PC-9 (cell line): ENCODE measurements at regions not wholly inside any gene's neighbourhood (a gene's known extent, or its start where the extent isn't known, plus 50 kb on each side); places are given as distances from the start of the nearest gene placed in this dataset.

ENCODE experiments used
- BruUV-seq: library from RNA; stranded (reverse); fragments of 400-500 nt; replicated peaks from 2 replicates; lab custom pipeline; 2021; lab: Mats Ljungman, UMichigan
- CTCF ChIA-PET: fragments of 300-600 bp; sonication (Branson Sonifier 250); formaldehyde crosslinking; loops from one replicate; lab custom pipeline; 2022; ENCODE audit warnings: antibody characterized with exemption; lab: Charles Lee
- POLR2A ChIA-PET: fragments of 300-600 bp; sonication (Branson Sonifier 250); formaldehyde crosslinking; loops from one replicate; lab custom pipeline; 2022; ENCODE audit warnings: antibody characterized with exemption; ENCODE audit not compliant: unreplicated experiment; lab: Charles Lee
- DNase-seq, 2 experiments: peaks; one replicate each; pipeline versions ENCODE4 v3.0.0 to v3.0.0-alpha.2; 2015 to 2022; ENCODE audit warnings: mixed read lengths in 1 of 2
- H2AFZ ChIP-seq: fragments of 200-600 bp; sonication (generic); 2 replicates; pipeline ENCODE4 v1.8.1; 2017; ENCODE audit warnings: antibody characterized with exemption
- H3F3A ChIP-seq: fragments of 200-600 bp; sonication (generic); 2 replicates; pipeline ENCODE4 v1.8.1; 2017; ENCODE audit warnings: antibody characterized with exemption, mild to moderate bottlenecking, low read depth; ENCODE audit not compliant: insufficient read depth
- H3K27ac ChIP-seq: fragments of 200-600 bp; sonication (generic); 2 replicates; pipeline ENCODE4 v1.6.1; 2016; ENCODE audit warnings: mixed run types
- H3K27me3 ChIP-seq: fragments of 200-600 bp; sonication (generic); 2 replicates; pipeline ENCODE4 v1.6.1; 2016; ENCODE audit warnings: low read depth, mixed run types; ENCODE audit not compliant: insufficient read depth
- H3K36me3 ChIP-seq: fragments of 200-600 bp; sonication (generic); 2 replicates; pipeline ENCODE4 v1.6.1; 2016; ENCODE audit warnings: low read depth, mixed run types
- H3K4me1 ChIP-seq: fragments of 200-600 bp; sonication (generic); replicated peaks from 2 replicates; pipeline ENCODE4 v1.6.1; 2016; ENCODE audit warnings: mixed run types; ENCODE audit not compliant: insufficient read depth
- H3K4me2 ChIP-seq: fragments of 200-600 bp; sonication (generic); 2 replicates; pipeline ENCODE4 v1.6.1; 2017; ENCODE audit warnings: mixed run types
- H3K4me3 ChIP-seq: fragments of 200-600 bp; sonication (generic); 2 replicates; pipeline ENCODE4 v1.6.1; 2016; ENCODE audit warnings: mixed run types
- H3K79me2 ChIP-seq: fragments of 200-600 bp; sonication (generic); 2 replicates; pipeline ENCODE4 v1.6.1; 2017; ENCODE audit warnings: low read depth, mixed run types
- H3K9me2 ChIP-seq: fragments of 200-600 bp; sonication (generic); 2 replicates; pipeline ENCODE4 v1.8.1; 2017; ENCODE audit warnings: mild to moderate bottlenecking; ENCODE audit not compliant: insufficient read depth
- H3K9me3 ChIP-seq: fragments of 200-600 bp; sonication (generic); 2 replicates; pipeline ENCODE4 v1.8.1; 2016; ENCODE audit warnings: low read depth; ENCODE audit not compliant: insufficient read depth
- H4K20me1 ChIP-seq: fragments of 200-600 bp; sonication (generic); 2 replicates; pipeline ENCODE4 v1.8.1; 2017; ENCODE audit not compliant: insufficient read depth
- CTCF ChIP-seq: fragments of 200-600 bp; sonication (generic); conservative IDR thresholded peaks from 2 replicates; pipeline ENCODE4 v1.6.1; 2017; ENCODE audit warnings: mixed run types, antibody characterized with exemption, mild to moderate bottlenecking, moderate library complexity
- EZH2 ChIP-seq: fragments of 200-600 bp; sonication (generic); IDR thresholded peaks from 2 replicates; pipeline ENCODE4 v1.8.0; 2017; ENCODE audit warnings: antibody characterized with exemption, low read depth
- intact Hi-C: fragments of 100-400 bp; cut with micrococcal nuclease; formaldehyde crosslinking; loops from one replicate; pipeline ENCODE4 v1.10.0; 2022; ENCODE audit not compliant: unreplicated experiment

GRCh38 chr12:24565300-24565699 lies 383.6 kb downstream of the BCAT1 start:
- DNase-seq = no peak
- Histone ChIP-seq H3K4me1 (no peaks in the 10 kb centered on the region), H3K4me3 (no peak overlapping the region), H3K9me3 (no peaks in the 10 kb centered on the region), H4K20me1 (no peaks in the 10 kb centered on the region), H3K9me2 (no peaks in the 10 kb centered on the region), H3K4me2 (no peak overlapping the region), H3K27me3 (peaks cover 56% of the 10 kb centered on the region), H3K36me3 (no peaks in the 10 kb centered on the region), H2AFZ (no peak overlapping the region), H3K27ac (no peak overlapping the region), H3K79me2 (no peaks in the 10 kb centered on the region), H3F3A (no peaks in the 10 kb centered on the region)
- ChIA-PET POLR2A (no interaction called here), CTCF (no interaction called here)
- intact Hi-C loops = no loop called here
- TF ChIP-seq CTCF = no peak
- TF ChIP-seq EZH2 = no peak
- BruUV-seq = no TSS peak

DNA sequence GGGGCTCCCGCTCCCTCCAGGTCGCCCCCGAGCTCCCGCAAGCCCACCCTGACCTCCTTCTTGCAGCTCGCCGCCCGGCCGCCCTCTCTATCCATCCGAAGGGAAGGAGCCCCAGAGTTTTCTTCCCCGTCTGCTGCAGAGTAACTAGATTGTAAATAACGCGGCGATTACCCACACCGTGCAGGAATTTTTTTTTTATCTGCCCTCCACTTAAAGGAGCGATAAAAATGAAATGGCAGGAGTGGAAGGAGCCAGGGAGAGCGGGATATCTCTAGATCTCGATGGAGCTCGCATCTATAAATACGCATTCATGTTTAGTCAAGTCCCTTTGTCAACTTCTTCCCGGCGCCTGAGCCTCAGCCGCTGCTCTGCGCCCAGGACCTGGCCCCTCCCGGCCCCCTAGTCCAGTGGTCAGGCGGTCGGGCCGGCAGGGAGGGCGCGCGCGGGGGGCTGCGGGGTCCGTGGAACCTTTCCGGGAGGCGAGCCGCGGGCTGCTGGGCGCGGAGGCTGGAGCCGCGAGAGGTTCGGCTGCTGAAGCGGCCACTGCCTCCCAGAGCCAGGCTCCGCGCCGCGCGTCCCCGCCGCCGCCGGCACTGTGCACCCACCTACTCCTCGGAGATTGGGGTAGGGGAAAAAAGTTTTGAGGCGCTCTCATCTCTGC lies 386.0 kb downstream of the BCAT1 start:
- Histone ChIP-seq H3K9me3 (no peaks in the 10 kb centered on the region), H4K20me1 (no peaks in the 10 kb centered on the region), H3K4me3 (no peak overlapping the region), H3K4me1 (no peaks in the 10 kb centered on the region), H3K27me3 (peaks cover 34% of the 10 kb centered on the region), H2AFZ (no peak overlapping the region), H3K27ac (no peak overlapping the region), H3K79me2 (no peaks in the 10 kb centered on the region), H3K4me2 (no peak overlapping the region), H3K9me2 (no peaks in the 10 kb centered on the region), H3F3A (no peaks in the 10 kb centered on the region), H3K36me3 (no peaks in the 10 kb centered on the region)
- TF ChIP-seq CTCF (no peak), EZH2 (no peak)
- DNase-seq = no peak
- intact Hi-C loops = no loop called here
- ChIA-PET CTCF (no interaction called here), POLR2A (no interaction called here)
- BruUV-seq = no TSS peak

GRCh38 chr12:24561882-24562770 lies 386.8 kb downstream of the BCAT1 start:
- H3K4me2 ChIP-seq = no peak overlapping the region
- no peaks in the 10 kb centered on the region for H3K9me2 ChIP-seq
- TF ChIP-seq EZH2 (no peak), CTCF (no peak)
- ChIA-PET POLR2A (no interaction called here), CTCF (no interaction called here)
- no peaks in the 10 kb centered on the region for H3K4me1 ChIP-seq
- BruUV-seq = no TSS peak
- H3K9me3 ChIP-seq = no peaks in the 10 kb centered on the region
- no peak overlapping the region for H2AFZ ChIP-seq
- no peaks in the 10 kb centered on the region for H4K20me1 ChIP-seq
- no peaks in the 10 kb centered on the region for H3F3A ChIP-seq
- H3K36me3 ChIP-seq = no peaks in the 10 kb centered on the region
- H3K4me3 ChIP-seq = no peak overlapping the region
- no peak for DNase-seq
- peaks cover 34% of the 10 kb centered on the region for H3K27me3 ChIP-seq
- no peak overlapping the region for H3K27ac ChIP-seq
- intact Hi-C loops = no loop called here
- H3K79me2 ChIP-seq = no peaks in the 10 kb centered on the region
